ENCODE measurements at regions not wholly inside any gene's neighbourhood (a gene's known extent, or its start where the extent isn't known, plus 50 kb on each side); places are given as distances from the start of the nearest gene placed in this dataset.

DNA sequence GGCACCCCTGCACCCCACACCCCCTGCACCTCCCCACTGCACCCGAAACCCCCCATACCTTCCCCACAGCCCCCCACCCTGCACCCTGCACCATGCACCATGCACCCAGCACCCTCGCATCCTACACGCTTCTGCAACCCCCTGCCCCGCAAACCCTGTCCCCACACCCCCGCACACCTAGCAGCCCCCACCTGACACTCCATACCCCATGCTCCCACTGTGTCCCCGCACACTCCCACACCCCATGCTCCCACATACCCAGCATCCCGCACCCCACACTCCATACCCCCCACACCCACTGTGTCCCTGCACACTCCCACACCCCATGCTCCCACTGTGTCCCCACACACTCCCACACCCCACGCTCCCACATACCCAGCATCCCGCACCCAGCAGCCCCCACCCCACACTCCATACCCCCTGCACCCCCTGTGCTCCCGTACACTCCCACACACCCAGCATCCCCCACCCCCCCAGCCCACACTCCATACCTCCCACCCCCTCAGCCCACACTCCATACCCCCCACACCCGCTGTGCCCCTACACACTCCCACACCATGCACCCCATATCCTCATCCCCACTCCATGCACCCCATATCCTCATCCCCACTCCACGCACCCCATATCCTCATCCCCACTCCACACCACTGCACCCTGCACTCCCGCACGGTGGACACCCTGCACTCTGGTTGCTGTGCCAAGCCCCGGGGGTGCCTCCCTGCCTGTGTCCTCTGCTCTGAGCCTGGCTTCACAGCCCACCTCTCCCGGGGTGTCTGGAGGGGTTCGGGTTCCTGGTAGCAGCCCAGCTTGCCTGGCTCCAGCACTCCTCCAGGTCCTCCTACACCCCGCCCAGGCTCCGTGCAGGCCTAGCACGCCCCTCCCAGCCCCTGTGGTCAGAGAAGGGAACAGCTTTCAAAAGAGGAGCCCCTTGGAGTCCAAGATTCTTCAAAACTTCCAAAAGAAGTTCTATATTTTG lies 93.9 kb upstream of the CTDP1 start:
- TF ChIP-seq, protein P1, sequence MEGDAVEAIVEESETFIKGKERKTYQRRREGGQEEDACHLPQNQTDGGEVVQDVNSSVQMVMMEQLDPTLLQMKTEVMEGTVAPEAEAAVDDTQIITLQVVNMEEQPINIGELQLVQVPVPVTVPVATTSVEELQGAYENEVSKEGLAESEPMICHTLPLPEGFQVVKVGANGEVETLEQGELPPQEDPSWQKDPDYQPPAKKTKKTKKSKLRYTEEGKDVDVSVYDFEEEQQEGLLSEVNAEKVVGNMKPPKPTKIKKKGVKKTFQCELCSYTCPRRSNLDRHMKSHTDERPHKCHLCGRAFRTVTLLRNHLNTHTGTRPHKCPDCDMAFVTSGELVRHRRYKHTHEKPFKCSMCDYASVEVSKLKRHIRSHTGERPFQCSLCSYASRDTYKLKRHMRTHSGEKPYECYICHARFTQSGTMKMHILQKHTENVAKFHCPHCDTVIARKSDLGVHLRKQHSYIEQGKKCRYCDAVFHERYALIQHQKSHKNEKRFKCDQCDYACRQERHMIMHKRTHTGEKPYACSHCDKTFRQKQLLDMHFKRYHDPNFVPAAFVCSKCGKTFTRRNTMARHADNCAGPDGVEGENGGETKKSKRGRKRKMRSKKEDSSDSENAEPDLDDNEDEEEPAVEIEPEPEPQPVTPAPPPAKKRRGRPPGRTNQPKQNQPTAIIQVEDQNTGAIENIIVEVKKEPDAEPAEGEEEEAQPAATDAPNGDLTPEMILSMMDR (IDR thresholded peaks at IDR 0.05) = no peak
- TF ChIP-seq EP300 (IDR thresholded peaks at IDR 0.05) (no peak), POLR2A (IDR thresholded peaks at IDR 0.05) (no peak), POLR2AphosphoS5 (IDR thresholded peaks at IDR 0.05) (no peak)

Measured in suprapubic skin (tissue), 4 donors.